Activated naive CD4-positive, alpha-beta T cell treated with anti-CD3 and anti-CD28 coated beads for 36 hours (primary cell): ENCODE measurements at regions not wholly inside any gene's neighbourhood (a gene's known extent, or its start where the extent isn't known, plus 50 kb on each side); places are given as distances from the start of the nearest gene placed in this dataset.

ENCODE experiments used
- CTCF ChIA-PET: fragments of 350-600 bp; sonication (Branson Sonifier 250); formaldehyde crosslinking; loops from one replicate; lab custom pipeline; 2021; ENCODE audit warnings: antibody characterized with exemption; lab: Charles Lee
- DNase-seq: peaks from one replicate; pipeline ENCODE4 v3.0.0-alpha.2; 2020
- H3K27ac Mint-ChIP-seq: one replicate; pipeline ENCODE4 v1.8.0; 2021; ENCODE audit warnings: mild to moderate bottlenecking, mixed read lengths
- H3K27me3 Mint-ChIP-seq: one replicate; pipeline ENCODE4 v1.8.0; 2021; ENCODE audit warnings: low read depth, mixed read lengths
- H3K36me3 Mint-ChIP-seq: one replicate; pipeline ENCODE4 v1.8.0; 2021; ENCODE audit warnings: low read depth, mixed read lengths
- H3K4me1 Mint-ChIP-seq: one replicate; pipeline ENCODE4 v1.8.0; 2021; ENCODE audit warnings: low read depth, mixed read lengths
- H3K4me3 Mint-ChIP-seq: one replicate; pipeline ENCODE4 v1.8.0; 2021; ENCODE audit warnings: mild to moderate bottlenecking, moderate library complexity, mixed read lengths
- H3K9me3 Mint-ChIP-seq: one replicate; pipeline ENCODE4 v1.8.0; 2021; ENCODE audit warnings: mixed read lengths
- intact Hi-C: fragments of 100-400 bp; cut with micrococcal nuclease; formaldehyde crosslinking; loops from one replicate; pipeline ENCODE4 v1.15.1; 2023

DNA sequence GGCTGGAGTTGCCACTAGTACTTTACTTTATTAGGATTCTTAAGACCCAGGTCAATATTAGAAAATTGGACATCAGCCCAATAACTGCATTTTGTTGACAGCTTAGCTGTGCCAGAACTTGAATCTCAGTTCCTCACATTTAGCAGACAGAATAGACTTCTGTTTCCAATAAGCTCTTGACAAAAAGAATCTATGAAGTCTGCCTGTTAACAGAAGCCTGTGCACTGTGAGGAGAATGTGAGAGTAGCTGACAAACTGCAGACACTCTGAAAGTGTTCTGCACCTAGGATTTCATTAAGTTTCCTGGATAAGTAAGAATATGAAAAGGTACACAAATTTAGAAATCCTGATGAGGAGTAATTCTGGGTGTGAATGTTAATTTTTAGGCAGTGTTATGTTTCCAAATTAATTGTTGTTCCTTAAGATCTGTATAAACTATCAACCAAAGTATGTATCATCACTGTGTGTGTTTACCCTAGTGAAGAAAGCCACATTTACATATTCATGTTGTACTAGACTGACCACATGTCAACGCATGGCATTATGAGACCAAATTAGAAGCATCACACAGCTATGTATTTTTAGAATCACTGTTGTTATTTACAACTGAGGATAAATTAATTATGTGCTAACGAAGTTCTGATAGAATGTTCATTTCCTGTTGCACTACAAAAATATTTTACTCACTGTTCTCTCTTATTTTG lies 756.4 kb upstream of the IGFBP7 start:
- Mint-ChIP-seq H3K36me3 (no peaks in the 10 kb centered on the region), H3K27ac (no peak overlapping the region), H3K9me3 (no peaks in the 10 kb centered on the region), H3K4me3 (no peak overlapping the region), H3K4me1 (no peaks in the 10 kb centered on the region), H3K27me3 (no peaks in the 10 kb centered on the region)
- DNase-seq, result no peak
- CTCF ChIA-PET, result no interaction called here
- intact Hi-C loops, result no loop called here

DNA sequence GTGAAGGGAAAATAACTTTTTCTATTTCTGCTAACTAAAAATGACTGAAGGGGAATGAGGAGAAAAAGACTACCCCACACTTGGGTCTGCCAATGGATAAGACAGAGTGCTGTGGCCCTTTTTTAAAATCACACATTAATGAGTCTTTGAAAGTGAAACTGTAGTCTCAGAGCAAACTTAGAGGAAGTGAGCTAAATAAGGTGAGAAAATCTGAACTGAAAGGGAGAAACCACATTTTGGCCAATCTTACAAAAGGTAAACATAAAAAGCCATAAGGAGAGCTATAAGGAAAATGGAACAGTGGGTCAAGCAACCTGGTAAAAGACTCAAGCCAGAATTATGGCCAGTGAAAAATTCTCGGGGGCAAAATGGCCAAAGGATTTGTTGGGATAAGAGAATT lies 755.1 kb upstream of the IGFBP7 start:
- intact Hi-C loops, result no loop called here
- H3K4me1 Mint-ChIP-seq, result no peaks in the 10 kb centered on the region
- DNase-seq, result no peak
- CTCF ChIA-PET, result no interaction called here
- no peak overlapping the region for H3K27ac Mint-ChIP-seq
- no peaks in the 10 kb centered on the region for H3K9me3 Mint-ChIP-seq
- H3K4me3 Mint-ChIP-seq, result no peak overlapping the region
- H3K27me3 Mint-ChIP-seq, result no peaks in the 10 kb centered on the region
- no peaks in the 10 kb centered on the region for H3K36me3 Mint-ChIP-seq

DNA sequence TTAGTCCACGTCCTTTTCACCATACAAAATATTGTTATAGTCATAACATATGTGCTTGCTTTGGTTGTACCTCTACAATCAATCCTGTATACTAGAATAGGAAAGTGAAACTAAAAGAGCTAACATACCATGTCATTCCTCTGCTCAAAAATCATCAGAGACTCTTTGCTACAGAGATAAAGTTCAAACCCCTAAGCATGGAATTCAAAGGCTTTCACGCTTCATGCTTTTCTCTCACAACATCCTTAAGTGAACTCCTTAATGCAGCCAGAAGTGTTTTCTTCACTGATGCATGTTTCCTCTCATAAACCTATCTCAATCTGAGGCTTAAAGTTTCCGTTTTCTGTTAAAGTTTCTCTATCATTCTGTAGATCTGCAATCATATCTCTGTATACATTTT lies 744.6 kb upstream of the IGFBP7 start:
- DNase-seq, result no peak
- CTCF ChIA-PET, result no interaction called here
- Mint-ChIP-seq H3K27me3 (no peaks in the 10 kb centered on the region), H3K9me3 (peaks cover 4% of the 10 kb centered on the region), H3K27ac (no peak overlapping the region), H3K36me3 (no peaks in the 10 kb centered on the region), H3K4me3 (no peak overlapping the region), H3K4me1 (no peaks in the 10 kb centered on the region)
- intact Hi-C loops, result no loop called here

DNA sequence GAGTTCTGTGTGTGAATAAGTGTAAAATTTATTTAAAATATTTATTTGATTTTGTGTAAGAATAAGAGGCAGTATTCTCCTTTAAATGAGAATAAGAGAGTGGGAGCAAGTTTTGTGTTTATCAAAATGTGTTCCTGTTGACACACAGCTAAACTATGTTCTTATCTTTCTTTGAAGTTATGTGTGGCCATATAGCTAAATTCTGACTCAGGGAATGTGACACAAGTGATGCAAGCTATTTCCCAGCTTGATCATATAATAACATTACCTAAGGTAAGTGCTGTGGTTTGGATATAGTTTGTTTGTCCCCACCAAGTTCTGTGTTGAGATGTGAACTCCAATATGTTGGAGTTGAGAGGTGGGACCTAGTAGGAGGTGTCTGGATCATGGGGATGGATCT lies 740.0 kb upstream of the IGFBP7 start:
- intact Hi-C loops, result no loop called here
- no peaks in the 10 kb centered on the region for H3K36me3 Mint-ChIP-seq
- no peak for DNase-seq
- H3K4me3 Mint-ChIP-seq, result no peak overlapping the region
- CTCF ChIA-PET, result no interaction called here
- H3K9me3 Mint-ChIP-seq, result peaks cover 5% of the 10 kb centered on the region
- no peaks in the 10 kb centered on the region for H3K27me3 Mint-ChIP-seq
- no peaks in the 10 kb centered on the region for H3K4me1 Mint-ChIP-seq
- no peak overlapping the region for H3K27ac Mint-ChIP-seq

DNA sequence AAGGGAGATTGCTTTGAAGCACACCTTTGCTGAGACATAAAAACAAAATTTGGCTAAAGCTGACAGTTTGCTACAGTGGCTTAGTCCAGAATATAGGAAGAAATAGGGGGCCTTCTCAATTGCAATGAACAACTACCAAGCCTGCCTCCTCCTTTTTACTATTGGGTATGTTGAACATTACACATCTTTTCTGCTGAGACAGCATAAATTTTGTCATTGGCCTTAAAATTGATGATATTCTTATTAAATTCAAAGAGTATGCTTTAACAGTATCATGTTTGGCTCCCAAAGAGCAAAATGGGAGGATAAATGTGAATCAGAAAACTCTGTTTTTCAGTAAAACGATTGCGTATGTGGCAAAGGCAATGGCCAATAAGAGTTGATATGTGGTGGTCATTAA lies 721.9 kb upstream of the IGFBP7 start:
- CTCF ChIA-PET, result no interaction called here
- no peak for DNase-seq
- Mint-ChIP-seq H3K9me3 (no peaks in the 10 kb centered on the region), H3K36me3 (no peaks in the 10 kb centered on the region), H3K4me3 (no peak overlapping the region), H3K4me1 (no peaks in the 10 kb centered on the region), H3K27ac (no peak overlapping the region), H3K27me3 (no peaks in the 10 kb centered on the region)
- intact Hi-C loops, result no loop called here

DNA sequence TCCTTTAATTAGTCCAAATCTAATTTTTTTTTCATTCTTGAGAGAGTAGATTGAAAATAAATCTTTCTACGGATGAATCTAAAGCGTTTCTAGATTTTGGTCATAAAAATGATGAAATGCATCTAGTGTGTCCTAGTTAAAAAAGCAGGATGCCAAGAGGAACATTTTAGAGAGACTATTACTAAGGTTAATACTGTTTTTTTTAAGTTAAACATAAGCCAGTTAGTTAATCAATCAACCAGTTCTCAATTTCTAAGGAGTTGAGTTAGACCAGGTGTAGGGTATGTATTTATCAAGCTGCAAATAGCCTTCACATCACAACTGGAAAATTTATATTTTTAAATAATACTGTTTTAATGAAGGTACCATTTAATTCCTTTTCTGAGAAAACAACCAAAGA lies 679.5 kb upstream of the IGFBP7 start:
- intact Hi-C loops, result no loop called here
- DNase-seq, result no peak
- H3K36me3 Mint-ChIP-seq, result no peaks in the 10 kb centered on the region
- no peaks in the 10 kb centered on the region for H3K27me3 Mint-ChIP-seq
- CTCF ChIA-PET, result no interaction called here
- no peaks in the 10 kb centered on the region for H3K4me1 Mint-ChIP-seq
- H3K9me3 Mint-ChIP-seq, result peaks cover 2% of the 10 kb centered on the region
- H3K27ac Mint-ChIP-seq, result no peak overlapping the region
- H3K4me3 Mint-ChIP-seq, result no peak overlapping the region

DNA sequence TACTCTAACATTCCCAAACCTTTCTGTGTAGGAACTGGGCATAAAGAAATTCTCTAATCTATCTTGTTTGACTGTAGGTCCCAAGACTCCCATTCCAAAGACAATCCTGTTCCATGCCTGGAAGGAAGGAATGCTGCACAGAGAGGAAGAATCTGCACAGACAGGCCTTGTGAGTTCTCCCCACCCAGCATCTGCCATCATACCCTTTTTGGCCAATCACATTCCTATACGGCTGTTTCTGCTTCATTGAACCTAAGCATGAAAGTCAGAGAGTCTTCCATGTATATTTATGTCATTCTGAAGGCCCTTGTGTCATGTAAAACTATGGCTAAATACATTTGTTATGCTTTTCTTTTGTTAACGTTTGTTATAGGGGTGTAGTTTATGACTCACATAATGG lies 667.7 kb upstream of the IGFBP7 start:
- CTCF ChIA-PET, result no interaction called here
- Mint-ChIP-seq H3K27me3 (no peaks in the 10 kb centered on the region), H3K4me1 (no peaks in the 10 kb centered on the region), H3K4me3 (no peak overlapping the region), H3K27ac (no peak overlapping the region), H3K36me3 (no peaks in the 10 kb centered on the region), H3K9me3 (peaks cover 3% of the 10 kb centered on the region)
- intact Hi-C loops, result no loop called here
- DNase-seq, result no peak

DNA sequence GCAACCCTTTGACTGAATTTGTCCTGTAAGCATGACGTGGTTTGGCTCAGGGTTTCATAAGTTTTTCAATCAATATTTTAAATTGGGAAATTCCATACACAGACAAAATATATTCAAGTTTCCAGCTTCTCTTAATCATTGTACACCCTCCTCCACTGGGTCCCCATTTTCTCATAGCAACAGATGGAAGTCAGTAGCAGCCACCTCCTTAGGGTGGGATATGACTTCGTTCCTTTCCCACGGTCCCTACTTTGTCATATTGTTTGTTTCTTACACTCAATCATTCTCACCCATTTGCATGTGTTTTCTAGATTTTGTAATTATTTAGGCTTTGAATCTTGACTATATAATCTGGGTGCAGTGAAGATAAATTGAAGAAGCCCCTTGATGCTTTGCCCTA lies 664.5 kb upstream of the IGFBP7 start:
- intact Hi-C loops, result no loop called here
- peaks cover 2% of the 10 kb centered on the region for H3K9me3 Mint-ChIP-seq
- CTCF ChIA-PET, result no interaction called here
- H3K36me3 Mint-ChIP-seq, result no peaks in the 10 kb centered on the region
- DNase-seq, result no peak
- no peaks in the 10 kb centered on the region for H3K4me1 Mint-ChIP-seq
- no peak overlapping the region for H3K4me3 Mint-ChIP-seq
- H3K27ac Mint-ChIP-seq, result no peak overlapping the region
- no peaks in the 10 kb centered on the region for H3K27me3 Mint-ChIP-seq

DNA sequence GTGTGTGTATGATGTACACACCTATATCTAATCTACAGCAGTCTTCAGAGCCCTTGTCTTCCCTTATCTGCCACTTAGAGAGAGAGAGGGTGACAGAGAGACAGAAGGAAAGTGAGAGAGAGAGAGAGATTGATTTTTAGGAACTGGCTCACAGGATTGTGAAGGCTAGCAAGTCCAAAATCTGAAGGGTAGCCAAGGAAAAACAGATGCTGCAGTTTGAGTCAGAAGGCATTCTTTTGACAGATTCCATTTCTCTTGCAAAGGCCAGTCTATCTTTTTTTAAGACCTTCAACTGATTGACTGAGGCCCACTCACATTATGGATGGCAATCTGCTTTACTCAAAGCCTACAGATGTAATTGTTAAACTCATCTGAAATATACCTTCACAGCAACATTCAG lies 664.0 kb upstream of the IGFBP7 start:
- intact Hi-C loops, result no loop called here
- no peak for DNase-seq
- Mint-ChIP-seq H3K36me3 (no peaks in the 10 kb centered on the region), H3K4me1 (no peaks in the 10 kb centered on the region), H3K4me3 (no peak overlapping the region), H3K9me3 (peaks cover 2% of the 10 kb centered on the region), H3K27ac (no peak overlapping the region), H3K27me3 (no peaks in the 10 kb centered on the region)
- CTCF ChIA-PET, result no interaction called here

DNA sequence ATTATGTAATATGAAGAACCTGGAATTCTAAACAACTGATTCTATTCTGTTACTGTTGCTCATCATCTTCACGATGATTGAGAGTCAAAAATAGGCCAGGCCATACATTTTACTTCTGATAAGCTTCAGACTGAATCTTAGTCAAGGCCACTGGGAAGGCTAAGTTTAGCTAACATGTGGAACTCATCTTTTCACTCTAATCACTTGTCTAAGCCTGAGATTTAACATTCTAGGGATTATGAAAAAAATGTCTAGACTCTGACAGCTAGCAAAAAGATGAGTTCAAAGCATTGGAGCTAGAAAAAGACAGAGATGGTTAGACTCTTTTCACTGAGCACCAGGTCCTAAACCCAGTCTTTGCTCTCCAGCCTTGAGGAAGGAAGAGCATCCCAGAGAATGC lies 656.2 kb upstream of the IGFBP7 start:
- Mint-ChIP-seq H3K4me3 (no peak overlapping the region), H3K36me3 (no peaks in the 10 kb centered on the region), H3K9me3 (peaks cover 9% of the 10 kb centered on the region), H3K4me1 (no peaks in the 10 kb centered on the region), H3K27ac (no peak overlapping the region), H3K27me3 (no peaks in the 10 kb centered on the region)
- intact Hi-C loops, result no loop called here
- no peak for DNase-seq
- CTCF ChIA-PET, result no interaction called here

DNA sequence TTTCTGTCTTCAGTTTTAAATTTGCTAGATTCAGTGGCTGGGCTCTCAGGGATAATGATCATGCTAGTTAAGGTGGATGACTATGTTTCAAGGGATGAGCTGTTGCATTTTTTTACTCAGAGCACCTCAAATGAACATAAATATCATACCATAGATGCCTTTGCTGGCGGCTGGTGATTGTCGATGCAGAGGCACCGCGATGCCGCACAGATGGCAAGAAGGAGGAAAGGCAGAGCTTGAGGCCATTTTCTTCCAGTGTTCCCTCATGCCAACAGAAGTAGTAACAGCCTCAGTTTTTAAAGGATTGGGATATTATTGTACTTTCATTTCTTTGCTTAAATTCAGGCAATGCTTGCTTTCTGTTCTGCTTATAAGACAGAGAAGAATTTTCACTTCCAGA lies 654.7 kb upstream of the IGFBP7 start:
- intact Hi-C loops, result no loop called here
- H3K36me3 Mint-ChIP-seq, result no peaks in the 10 kb centered on the region
- H3K27me3 Mint-ChIP-seq, result no peaks in the 10 kb centered on the region
- no peaks in the 10 kb centered on the region for H3K4me1 Mint-ChIP-seq
- no peak overlapping the region for H3K27ac Mint-ChIP-seq
- CTCF ChIA-PET, result no interaction called here
- no peak for DNase-seq
- H3K9me3 Mint-ChIP-seq, result peaks cover 7% of the 10 kb centered on the region
- no peak overlapping the region for H3K4me3 Mint-ChIP-seq

DNA sequence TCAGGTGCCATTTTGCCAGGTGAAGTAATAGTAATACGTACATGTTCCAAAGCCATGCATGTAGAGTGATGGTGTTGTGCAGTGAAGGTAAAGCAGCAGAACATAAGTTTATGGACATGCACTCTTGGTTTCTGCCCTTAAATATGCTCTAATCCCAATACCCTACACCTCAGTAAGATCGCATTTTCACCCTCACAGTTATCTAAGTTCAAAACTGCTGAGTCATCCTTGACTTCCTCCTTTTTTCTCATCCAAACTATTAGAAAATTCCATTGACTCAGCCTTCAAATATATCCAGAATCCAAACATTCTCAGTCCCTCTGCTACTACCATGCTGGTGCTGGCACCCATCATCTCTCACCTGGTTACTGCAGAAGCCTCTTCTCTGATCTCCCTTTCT lies 652.9 kb upstream of the IGFBP7 start:
- no peaks in the 10 kb centered on the region for H3K4me1 Mint-ChIP-seq
- DNase-seq, result no peak
- no peaks in the 10 kb centered on the region for H3K36me3 Mint-ChIP-seq
- H3K27me3 Mint-ChIP-seq, result no peaks in the 10 kb centered on the region
- H3K27ac Mint-ChIP-seq, result no peak overlapping the region
- intact Hi-C loops, result no loop called here
- no peak overlapping the region for H3K4me3 Mint-ChIP-seq
- peaks cover 4% of the 10 kb centered on the region for H3K9me3 Mint-ChIP-seq
- CTCF ChIA-PET, result no interaction called here

DNA sequence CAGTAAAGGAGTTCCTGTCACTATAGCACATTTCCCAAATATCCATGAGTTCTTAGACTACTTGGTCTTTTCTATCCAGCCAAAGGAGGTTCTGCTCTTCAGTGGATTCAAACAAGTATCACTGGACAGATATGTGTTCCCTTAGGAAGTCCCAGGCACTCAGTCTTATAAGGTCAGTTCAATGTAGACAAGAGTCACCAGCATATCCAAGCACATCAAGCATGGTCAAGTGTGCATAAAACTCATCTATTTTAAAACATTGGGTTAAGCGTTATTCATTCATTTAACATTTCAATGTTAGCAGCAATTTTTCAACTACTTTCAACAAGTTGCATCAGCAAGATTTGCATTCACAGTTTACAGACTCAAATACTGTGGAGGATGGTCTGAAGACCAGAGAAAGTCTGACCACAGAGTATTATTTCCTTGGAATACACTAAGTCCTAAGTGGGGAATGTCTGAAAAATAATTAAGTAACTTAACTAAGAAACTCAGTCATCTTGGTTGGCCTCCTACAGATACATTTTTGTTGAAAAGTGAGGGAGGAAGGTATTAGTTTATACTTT lies 630.5 kb upstream of the IGFBP7 start:
- Mint-ChIP-seq H3K36me3 (no peaks in the 10 kb centered on the region), H3K4me1 (no peaks in the 10 kb centered on the region), H3K27me3 (no peaks in the 10 kb centered on the region), H3K27ac (no peak overlapping the region), H3K4me3 (no peak overlapping the region), H3K9me3 (peaks cover 8% of the 10 kb centered on the region)
- CTCF ChIA-PET, result no interaction called here
- intact Hi-C loops, result no loop called here
- no peak for DNase-seq
